ENCODE measurements at regions not wholly inside any gene's neighbourhood (a gene's known extent, or its start where the extent isn't known, plus 50 kb on each side); places are given as distances from the start of the nearest gene placed in this dataset.

- CTCF ChIA-PET, result no interaction called here
- intact Hi-C loops (cut with micrococcal nuclease), result no loop called here
Measured at GRCh38 chr16:51579652-51580360, 428.7 kb upstream of the SALL1 start.

More at GRCh38 chr16:51579652-51580360, 428.7 kb upstream of the SALL1 start:
- Histone ChIP-seq H3K79me2 (ENCODE audit: control insufficient read depth, insufficient read depth, low read length) (no peaks in the 10 kb centered on the region), H3K36me3 (ENCODE audit: control insufficient read depth in 2 of 2, extremely low read depth in 1 of 2, insufficient read depth in 2 of 2, low read length in 2 of 2) (no peaks in the 10 kb centered on the region), H4K20me1 (replicated peaks; ENCODE audit: control insufficient read depth, extremely low read depth, insufficient read depth, low read length) (no peaks in the 10 kb centered on the region), H3K4me3 (replicated peaks in 1 of 3; ENCODE audit: insufficient read depth in 1 of 3, low read depth in 1 of 3, low read length in 3 of 3) (no peak overlapping the region), H3K9me1 (replicated peaks; ENCODE audit: control insufficient read depth, extremely low read depth, insufficient read depth, low read length) (no peaks in the 10 kb centered on the region), H3K27me3 (ENCODE audit: control insufficient read depth in 2 of 2, insufficient read depth in 2 of 2, low read length in 2 of 2) (no peaks in the 10 kb centered on the region), H3K27ac (ENCODE audit: insufficient read depth, low read depth, low read length) (no peak overlapping the region), H3K9me3 (replicated peaks; ENCODE audit: control insufficient read depth, insufficient read depth, low read length) (no peaks in the 10 kb centered on the region), H3K4me2 (ENCODE audit: insufficient read depth, low read length) (no peak overlapping the region), H3K4me1 (ENCODE audit: control insufficient read depth, extremely low read depth, insufficient read depth, low read length) (peaks cover 8% of the 10 kb centered on the region), H2AFZ (ENCODE audit: low read depth, low read length) (no peak overlapping the region), H3K9ac (replicated peaks; ENCODE audit: extremely low read depth, insufficient read depth, low read length) (no peak overlapping the region)
- no peak for FAIRE-seq
- no TSS peak for BruUV-seq (replicated peaks)
- TF ChIP-seq FOS (IDR thresholded peaks at IDR 0.05; ENCODE audit: borderline replicate concordance, insufficient read depth, low read length), result no peak
- no peak for TF ChIP-seq POLR2A (IDR thresholded peaks at IDR 0.05; ENCODE audit: low read depth, low read length)
- TF ChIP-seq MAX (IDR thresholded peaks at IDR 0.05; ENCODE audit: insufficient read depth, insufficient read length), result no peak
- TF ChIP-seq POLR2AphosphoS5 (IDR thresholded peaks at IDR 0.05; ENCODE audit: insufficient read depth, low read depth, low read length), result no peak
- TF ChIP-seq MYC (IDR thresholded peaks at IDR 0.05; ENCODE audit: low read depth, low read length), result no peak
- TF ChIP-seq EZH2 (IDR thresholded peaks at IDR 0.05; ENCODE audit: borderline replicate concordance, low read depth, low read length, severe bottlenecking), result no peak
- TF ChIP-seq, protein P1, sequence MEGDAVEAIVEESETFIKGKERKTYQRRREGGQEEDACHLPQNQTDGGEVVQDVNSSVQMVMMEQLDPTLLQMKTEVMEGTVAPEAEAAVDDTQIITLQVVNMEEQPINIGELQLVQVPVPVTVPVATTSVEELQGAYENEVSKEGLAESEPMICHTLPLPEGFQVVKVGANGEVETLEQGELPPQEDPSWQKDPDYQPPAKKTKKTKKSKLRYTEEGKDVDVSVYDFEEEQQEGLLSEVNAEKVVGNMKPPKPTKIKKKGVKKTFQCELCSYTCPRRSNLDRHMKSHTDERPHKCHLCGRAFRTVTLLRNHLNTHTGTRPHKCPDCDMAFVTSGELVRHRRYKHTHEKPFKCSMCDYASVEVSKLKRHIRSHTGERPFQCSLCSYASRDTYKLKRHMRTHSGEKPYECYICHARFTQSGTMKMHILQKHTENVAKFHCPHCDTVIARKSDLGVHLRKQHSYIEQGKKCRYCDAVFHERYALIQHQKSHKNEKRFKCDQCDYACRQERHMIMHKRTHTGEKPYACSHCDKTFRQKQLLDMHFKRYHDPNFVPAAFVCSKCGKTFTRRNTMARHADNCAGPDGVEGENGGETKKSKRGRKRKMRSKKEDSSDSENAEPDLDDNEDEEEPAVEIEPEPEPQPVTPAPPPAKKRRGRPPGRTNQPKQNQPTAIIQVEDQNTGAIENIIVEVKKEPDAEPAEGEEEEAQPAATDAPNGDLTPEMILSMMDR (IDR thresholded peaks at IDR 0.05; ENCODE audit: extremely low read depth in 1 of 2, insufficient read depth in 1 of 2, low read depth in 1 of 2, low read length in 2 of 2), result no peak
- TF ChIP-seq JUN (IDR thresholded peaks at IDR 0.05; ENCODE audit: borderline replicate concordance, insufficient read depth, insufficient read length, low read depth), result no peak
- TF ChIP-seq GATA2 (IDR thresholded peaks at IDR 0.05; ENCODE audit: insufficient read depth, insufficient read length, low read depth, low read length), result no peak
- POLR2A ChIA-PET, result no interaction called here
- no peak for DNase-seq (ENCODE audit: low read depth, low spot score)
- dilution Hi-C loops (cut with MboI; ENCODE audit: extremely low pct_ligation_motif_present, low sequenced_read_pairs), result no loop called here

All from endothelial cell of umbilical vein (primary cell).